Liver (tissue), 7 donors: ENCODE measurements at regions not wholly inside any gene's neighbourhood (a gene's known extent, or its start where the extent isn't known, plus 50 kb on each side); places are given as distances from the start of the nearest gene placed in this dataset.

Source experiments
- DNase-seq: peaks from one replicate; pipeline ENCODE4 v3.0.0-alpha.2; 2017; ENCODE audit warnings: low spot score
- H3K27ac ChIP-seq, 2 donors: one replicate each; pipeline ENCODE4 v1.7.0; 2013; ENCODE audit warnings: inconsistent platforms in 2 of 2, low read length in 2 of 2, control low read depth in 1 of 2, low read depth in 1 of 2, mild to moderate bottlenecking in 1 of 2
- H3K27me3 ChIP-seq, 4 donors: one replicate each; pipeline versions ENCODE4 v1.6.1 to v1.7.0; 2013; ENCODE audit warnings: low read length in 3 of 4, inconsistent platforms in 1 of 4, mild to moderate bottlenecking in 1 of 4, moderate library complexity in 1 of 4; ENCODE audit not compliant: control insufficient read depth in 4 of 4, insufficient read depth in 4 of 4
- H3K36me3 ChIP-seq, 4 donors: one replicate each; pipeline versions ENCODE4 v1.6.1 to v1.7.0; 2013; ENCODE audit warnings: low read length in 3 of 4, mild to moderate bottlenecking in 3 of 4, low read depth in 1 of 4, moderate library complexity in 1 of 4; ENCODE audit not compliant: control insufficient read depth in 4 of 4, insufficient read depth in 3 of 4
- H3K4me1 ChIP-seq, 4 donors: one replicate each; pipeline versions ENCODE4 v1.6.1 to v1.7.0; 2013; ENCODE audit warnings: low read length in 3 of 4, mild to moderate bottlenecking in 3 of 4, moderate library complexity in 1 of 4; ENCODE audit not compliant: control insufficient read depth in 4 of 4, insufficient read depth in 4 of 4
- H3K4me3 ChIP-seq, 3 donors: one replicate each; pipeline versions ENCODE4 v1.6.1 to v1.7.0; 2013; ENCODE audit warnings: low read length in 3 of 3, control low read depth in 1 of 3, low read depth in 1 of 3, mild to moderate bottlenecking in 1 of 3
- H3K9ac ChIP-seq, 2 donors: one replicate each; pipeline ENCODE4 v1.7.0; 2013; ENCODE audit warnings: low read length in 2 of 2, mild to moderate bottlenecking in 2 of 2, moderate library complexity in 2 of 2, control low read depth in 1 of 2, low read depth in 1 of 2
- H3K9me3 ChIP-seq, 4 donors: one replicate each; pipeline versions ENCODE4 v1.6.1 to v1.7.0; 2013; ENCODE audit warnings: low read length in 3 of 4; ENCODE audit not compliant: control insufficient read depth in 4 of 4
- ATF3 ChIP-seq: IDR thresholded peaks from 2 replicates; pipeline ENCODE4 v1.6.1; 2016; ENCODE audit warnings: antibody characterized with exemption
- EGR1 ChIP-seq, 2 donors: IDR thresholded peaks; 2 replicates each; pipeline ENCODE4 v1.6.1; 2016 to 2018; ENCODE audit warnings: antibody characterized with exemption in 2 of 2, low read depth in 2 of 2
- FOXA1 ChIP-seq: IDR thresholded peaks from 2 replicates; pipeline ENCODE4 v1.6.1; 2016; ENCODE audit warnings: antibody characterized with exemption
- FOXA2 ChIP-seq: IDR thresholded peaks from 2 replicates; pipeline ENCODE4 v1.6.1; 2016; ENCODE audit warnings: antibody characterized with exemption
- GABPA ChIP-seq, 2 donors: IDR thresholded peaks in 1 of 2; conservative IDR thresholded peaks in 1 of 2; 2 replicates each; pipeline ENCODE4 v1.6.1; 2016; ENCODE audit warnings: antibody characterized with exemption in 2 of 2, mild to moderate bottlenecking in 1 of 2, moderate library complexity in 1 of 2
- HNF4G ChIP-seq: IDR thresholded peaks from 2 replicates; pipeline ENCODE4 v1.6.1; 2016; ENCODE audit warnings: antibody characterized with exemption
- JUND ChIP-seq, 2 donors: IDR thresholded peaks; 2 replicates each; pipeline ENCODE4 v1.6.1; 2016; ENCODE audit warnings: antibody characterized with exemption in 2 of 2
- RAD21 ChIP-seq, 2 donors: IDR thresholded peaks; 2 replicates each; pipeline ENCODE4 v1.6.1; 2016; ENCODE audit warnings: antibody characterized with exemption in 2 of 2, mild to moderate bottlenecking in 2 of 2
- RXRA ChIP-seq, 2 donors: IDR thresholded peaks; 2 replicates each; pipeline ENCODE4 v1.6.1; 2017 to 2018; ENCODE audit warnings: antibody characterized with exemption in 2 of 2, mild to moderate bottlenecking in 1 of 2
- SP1 ChIP-seq: IDR thresholded peaks from 2 replicates; pipeline ENCODE4 v1.6.1; 2018; ENCODE audit warnings: antibody characterized with exemption, mild to moderate bottlenecking
- TAF1 ChIP-seq: conservative IDR thresholded peaks from 2 replicates; pipeline ENCODE4 v1.6.1; 2016; ENCODE audit warnings: antibody characterized with exemption, mild to moderate bottlenecking
- YY1 ChIP-seq: IDR thresholded peaks from 2 replicates; pipeline ENCODE4 v1.6.1; 2016; ENCODE audit warnings: antibody characterized with exemption, mild to moderate bottlenecking
- ZBTB33 ChIP-seq: IDR thresholded peaks from 2 replicates; pipeline ENCODE4 v1.6.1; 2016; ENCODE audit warnings: antibody characterized with exemption
- WGBS: extraction: QIAGEN DNeasy Blood & Tissue Kit; methylation state at CpG from one replicate; pipeline ENCODE4 v1.1.7; 2013; 5-methylcytosine and 5-hydroxymethylcytosine counted together
- TF ChIP-seq, protein P1 (sequence below): IDR thresholded peaks from 2 replicates; pipeline ENCODE4 v1.6.1; 2016; ENCODE audit warnings: antibody characterized with exemption, mild to moderate bottlenecking
- TF ChIP-seq, protein P2 (sequence below): IDR thresholded peaks from 2 replicates; pipeline ENCODE4 v1.6.1; 2016; ENCODE audit warnings: antibody characterized with exemption
- donor health status: healthy.
- donor health status: healthy.
- donor health status: healthy.
- donor health status: healthy.

GRCh38 chr3:5276934-5277333 lies 89.4 kb downstream of the EDEM1 start:
- no peaks in the 10 kb centered on the region for H3K4me1 ChIP-seq
- no peak overlapping the region for H3K9ac ChIP-seq
- DNase-seq = no peak
- H3K27me3 ChIP-seq = no peaks in the 10 kb centered on the region
- no peak overlapping the region for H3K4me3 ChIP-seq
- no peaks in the 10 kb centered on the region for H3K36me3 ChIP-seq
- H3K9me3 ChIP-seq = peaks cover 0 to 11% (median 2%) of the 10 kb centered on the region in 4 donors
- 91% methylated on average over 8 of the region's 8 CpGs for WGBS
- H3K27ac ChIP-seq = no peak overlapping the region
- TF ChIP-seq RAD21 (IDR thresholded peaks at IDR 0.05) = no peak
- no peak for TF ChIP-seq RXRA (IDR thresholded peaks at IDR 0.05)
- no peak for TF ChIP-seq ZBTB33
- no peak for TF ChIP-seq JUND (IDR thresholded peaks at IDR 0.05)
- TF ChIP-seq, protein P1, sequence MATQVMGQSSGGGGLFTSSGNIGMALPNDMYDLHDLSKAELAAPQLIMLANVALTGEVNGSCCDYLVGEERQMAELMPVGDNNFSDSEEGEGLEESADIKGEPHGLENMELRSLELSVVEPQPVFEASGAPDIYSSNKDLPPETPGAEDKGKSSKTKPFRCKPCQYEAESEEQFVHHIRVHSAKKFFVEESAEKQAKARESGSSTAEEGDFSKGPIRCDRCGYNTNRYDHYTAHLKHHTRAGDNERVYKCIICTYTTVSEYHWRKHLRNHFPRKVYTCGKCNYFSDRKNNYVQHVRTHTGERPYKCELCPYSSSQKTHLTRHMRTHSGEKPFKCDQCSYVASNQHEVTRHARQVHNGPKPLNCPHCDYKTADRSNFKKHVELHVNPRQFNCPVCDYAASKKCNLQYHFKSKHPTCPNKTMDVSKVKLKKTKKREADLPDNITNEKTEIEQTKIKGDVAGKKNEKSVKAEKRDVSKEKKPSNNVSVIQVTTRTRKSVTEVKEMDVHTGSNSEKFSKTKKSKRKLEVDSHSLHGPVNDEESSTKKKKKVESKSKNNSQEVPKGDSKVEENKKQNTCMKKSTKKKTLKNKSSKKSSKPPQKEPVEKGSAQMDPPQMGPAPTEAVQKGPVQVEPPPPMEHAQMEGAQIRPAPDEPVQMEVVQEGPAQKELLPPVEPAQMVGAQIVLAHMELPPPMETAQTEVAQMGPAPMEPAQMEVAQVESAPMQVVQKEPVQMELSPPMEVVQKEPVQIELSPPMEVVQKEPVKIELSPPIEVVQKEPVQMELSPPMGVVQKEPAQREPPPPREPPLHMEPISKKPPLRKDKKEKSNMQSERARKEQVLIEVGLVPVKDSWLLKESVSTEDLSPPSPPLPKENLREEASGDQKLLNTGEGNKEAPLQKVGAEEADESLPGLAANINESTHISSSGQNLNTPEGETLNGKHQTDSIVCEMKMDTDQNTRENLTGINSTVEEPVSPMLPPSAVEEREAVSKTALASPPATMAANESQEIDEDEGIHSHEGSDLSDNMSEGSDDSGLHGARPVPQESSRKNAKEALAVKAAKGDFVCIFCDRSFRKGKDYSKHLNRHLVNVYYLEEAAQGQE = no peak
- TF ChIP-seq TAF1 = no peak
- TF ChIP-seq SP1 = no peak
- no peak for TF ChIP-seq FOXA2
- TF ChIP-seq ATF3 = no peak
- TF ChIP-seq FOXA1 = no peak
- no peak for TF ChIP-seq EGR1 (IDR thresholded peaks at IDR 0.05; ENCODE audit: low read depth in 2 of 2)

- Histone ChIP-seq H3K9ac (no peak overlapping the region), H3K36me3 (no peaks in the 10 kb centered on the region), H3K27me3 (no peaks in the 10 kb centered on the region), H3K9me3 (peaks cover 0 to 14% (median 2%) of the 10 kb centered on the region in 4 donors), H3K4me3 (no peak overlapping the region), H3K27ac (no peak overlapping the region), H3K4me1 (no peaks in the 10 kb centered on the region)
- DNase-seq = no peak
- WGBS = 90% methylated on average over 3 of the region's 3 CpGs
- no peak for TF ChIP-seq HNF4G
- TF ChIP-seq, protein P2, sequence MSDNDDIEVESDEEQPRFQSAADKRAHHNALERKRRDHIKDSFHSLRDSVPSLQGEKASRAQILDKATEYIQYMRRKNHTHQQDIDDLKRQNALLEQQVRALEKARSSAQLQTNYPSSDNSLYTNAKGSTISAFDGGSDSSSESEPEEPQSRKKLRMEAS = no peak
- no peak for TF ChIP-seq RXRA (IDR thresholded peaks at IDR 0.05)
- no peak for TF ChIP-seq YY1
- TF ChIP-seq ATF3 = no peak
- TF ChIP-seq, protein P1 = no peak
- TF ChIP-seq FOXA1 = no peak
- no peak for TF ChIP-seq GABPA (IDR thresholded peaks at IDR 0.05 in 1 of 2, conservative IDR thresholded peaks at IDR 0.05 in 1 of 2)
These were observed 90.2 kb downstream of the EDEM1 start for GRCh38 chr3:5277612-5278236.
